T-cell (primary cell): ENCODE measurements at regions not wholly inside any gene's neighbourhood (a gene's known extent, or its start where the extent isn't known, plus 50 kb on each side); places are given as distances from the start of the nearest gene placed in this dataset.
A peak's percentile ranks its signal among the peaks of the same experiment; 100 is the strongest.

Source experiments
- ATAC-seq, 4 experiments: fragments of 200-7000 bp in 3 of 4; fragments of 150-1000 bp in 1 of 4; cut with Tn5 transposase; replicated peaks in 1 of 4; 1 replicate in 3 of 4; 2 replicates in 1 of 4; pipeline ENCODE4 v1.10.0; 2021; ENCODE audit warnings: moderate library complexity in 3 of 4, mild to moderate bottlenecking in 2 of 4, moderate number of reproducible peaks in 1 of 4
- CTCF ChIA-PET, 2 donors: fragments of 300-600 bp; sonication (Branson Sonifier 250); formaldehyde crosslinking; loops; one replicate each; lab custom pipeline; 2022; ENCODE audit warnings: antibody characterized with exemption in 2 of 2; lab: Charles Lee
- POLR2A ChIA-PET, 2 donors: fragments of 300-600 bp; sonication (Branson Sonifier 250); formaldehyde crosslinking; loops; one replicate each; lab custom pipeline; 2022; ENCODE audit warnings: antibody characterized with exemption in 2 of 2; lab: Charles Lee
- DNase-seq, 35 experiments: peaks; one replicate each; pipeline versions ENCODE4 v3.0.0 to v3.0.0-alpha.2; 2013 to 2023
- H3K27ac ChIP-seq: one replicate; pipeline ENCODE4 v1.5.1; 2013; ENCODE audit warnings: low read length
- H3K27me3 ChIP-seq, 2 experiments: replicated peaks in 1 of 2; 1 replicate in 1 of 2; 2 replicates in 1 of 2; pipeline versions ENCODE4 v1.6.1 to v1.7.0; 2013; ENCODE audit warnings: low read length in 1 of 2, mixed read lengths in 1 of 2; ENCODE audit not compliant: control insufficient read depth in 2 of 2, insufficient read depth in 2 of 2; ENCODE audit errors: extremely low read depth in 1 of 2
- H3K36me3 ChIP-seq, 2 donors: 1 replicate in 1 of 2; 2 replicates in 1 of 2; pipeline versions ENCODE4 v1.6.1 to v1.7.0; 2013; ENCODE audit warnings: low read length in 1 of 2; ENCODE audit not compliant: control insufficient read depth in 2 of 2, insufficient read depth in 1 of 2; ENCODE audit errors: extremely low read depth in 1 of 2
- H3K4me1 ChIP-seq, 2 experiments: 1 replicate in 1 of 2; 2 replicates in 1 of 2; pipeline versions ENCODE4 v1.6.1 to v1.7.0; 2013; ENCODE audit warnings: low read length in 2 of 2, mixed read lengths in 1 of 2; ENCODE audit not compliant: insufficient read depth in 2 of 2, control insufficient read depth in 1 of 2; ENCODE audit errors: extremely low read depth in 1 of 2
- H3K4me3 ChIP-seq, 2 donors: 1 replicate in 1 of 2; 2 replicates in 1 of 2; pipeline versions ENCODE4 v1.5.1 to v1.7.0; 2013; ENCODE audit warnings: mild to moderate bottlenecking in 2 of 2, low read length in 1 of 2, moderate library complexity in 1 of 2; ENCODE audit not compliant: control insufficient read depth in 1 of 2; ENCODE audit errors: extremely low read depth in 1 of 2
- H3K9me3 ChIP-seq: 2 replicates; pipeline ENCODE4 v1.7.0; 2013
- H3K27ac Mint-ChIP-seq, 2 donors: one replicate each; pipeline ENCODE4 v1.8.0; 2020 to 2021; ENCODE audit warnings: mild to moderate bottlenecking in 2 of 2, mixed read lengths in 2 of 2
- H3K27me3 Mint-ChIP-seq, 2 donors: one replicate each; pipeline ENCODE4 v1.8.0; 2021 to 2022; ENCODE audit warnings: mixed read lengths in 2 of 2
- H3K36me3 Mint-ChIP-seq: one replicate; pipeline ENCODE4 v1.8.0; 2021; ENCODE audit warnings: mixed read lengths
- H3K4me1 Mint-ChIP-seq, 3 donors: one replicate each; pipeline ENCODE4 v1.8.0; 2020 to 2022; ENCODE audit warnings: mixed read lengths in 3 of 3, mild to moderate bottlenecking in 1 of 3
- H3K4me3 Mint-ChIP-seq, 3 donors: one replicate each; pipeline ENCODE4 v1.8.0; 2020 to 2022; ENCODE audit warnings: mild to moderate bottlenecking in 3 of 3, mixed read lengths in 3 of 3, moderate library complexity in 3 of 3
- H3K9me3 Mint-ChIP-seq, 3 donors: one replicate each; pipeline ENCODE4 v1.8.0; 2020 to 2022; ENCODE audit warnings: mixed read lengths in 3 of 3
- WGBS: methylation state at CpG from one replicate; pipeline ENCODE4 v1.1.5; 2013; ENCODE audit warnings: missing lambda C conversion rate; ENCODE audit not compliant: insufficient coverage; 5-methylcytosine and 5-hydroxymethylcytosine counted together

- 66% methylated on average over 5 of the region's 8 CpGs for WGBS
- H3K9me3 ChIP-seq: no peaks in the 10 kb centered on the region
- DNase-seq (no peak), ATAC-seq (no peak)
- H3K4me1 ChIP-seq: no peaks in the 10 kb centered on the region
- H3K27me3 ChIP-seq: peaks cover 2 to 8% of the 10 kb centered on the region in 2 experiments
- no peak overlapping the region for H3K27ac ChIP-seq
- H3K9me3 Mint-ChIP-seq: peaks cover 0 to 9% (median 0%) of the 10 kb centered on the region in 3 donors
- ChIA-PET POLR2A (no interaction called here), CTCF (no interaction called here)
- peaks cover 25 to 31% of the 10 kb centered on the region in 2 donors for H3K27me3 Mint-ChIP-seq
- no peak overlapping the region for H3K27ac Mint-ChIP-seq
- H3K4me3 ChIP-seq: no peak overlapping the region
- no peaks in the 10 kb centered on the region for H3K36me3 Mint-ChIP-seq
- peaks cover 0 to 5% (median 3%) of the 10 kb centered on the region in 3 donors for H3K4me1 Mint-ChIP-seq
- no peaks in the 10 kb centered on the region for H3K36me3 ChIP-seq
- H3K4me3 Mint-ChIP-seq: no peak overlapping the region
Observed at GRCh38 chr5:174799121-174799520, 74.7 kb downstream of the MSX2 start.

GRCh38 chr5:174798551-174798951, 74.2 kb downstream of the MSX2 start:
- H3K9me3 Mint-ChIP-seq: peaks cover 0 to 9% (median 0%) of the 10 kb centered on the region in 3 donors
- 39% methylated on average over 6 of the region's 7 CpGs for WGBS
- H3K27ac Mint-ChIP-seq: no peak overlapping the region
- H3K4me1 Mint-ChIP-seq: peaks cover 0 to 7% (median 5%) of the 10 kb centered on the region in 3 donors
- Histone ChIP-seq H3K4me3 (no peak overlapping the region), H3K4me1 (peaks cover 0 to 4% of the 10 kb centered on the region in 2 experiments), H3K36me3 (no peaks in the 10 kb centered on the region), H3K27ac (no peak overlapping the region), H3K9me3 (no peaks in the 10 kb centered on the region), H3K27me3 (peaks cover 2 to 12% of the 10 kb centered on the region in 2 experiments)
- POLR2A ChIA-PET: no interaction called here
- ATAC-seq (no peak), DNase-seq (no peak)
- CTCF ChIA-PET: no interaction called here
- H3K4me3 Mint-ChIP-seq: peak overlapping the region in 1 of 3 donors; percentile 13
- H3K27me3 Mint-ChIP-seq: peaks cover 29 to 35% of the 10 kb centered on the region in 2 donors
- no peaks in the 10 kb centered on the region for H3K36me3 Mint-ChIP-seq

GRCh38 chr5:174796711-174797192, 72.4 kb downstream of the MSX2 start:
- Mint-ChIP-seq H3K27ac (no peak overlapping the region), H3K27me3 (peaks cover 43 to 49% of the 10 kb centered on the region in 2 donors), H3K4me1 (peaks cover 0 to 7% (median 5%) of the 10 kb centered on the region in 3 donors), H3K36me3 (no peaks in the 10 kb centered on the region), H3K4me3 (no peak overlapping the region), H3K9me3 (peaks cover 0 to 9% (median 0%) of the 10 kb centered on the region in 3 donors)
- DNase-seq (no peak), ATAC-seq (no peak)
- Histone ChIP-seq H3K36me3 (no peaks in the 10 kb centered on the region), H3K27me3 (peaks cover 2 to 19% of the 10 kb centered on the region in 2 experiments), H3K9me3 (no peaks in the 10 kb centered on the region), H3K4me1 (peaks cover 0 to 4% of the 10 kb centered on the region in 2 experiments), H3K4me3 (no peak overlapping the region), H3K27ac (no peak overlapping the region)
- ChIA-PET CTCF (no interaction called here), POLR2A (no interaction called here)
- 79% methylated on average over 2 of the region's 7 CpGs for WGBS

GRCh38 chr5:174794931-174795672, 70.7 kb downstream of the MSX2 start:
- no peak overlapping the region for H3K27ac ChIP-seq
- no peaks in the 10 kb centered on the region for H3K36me3 ChIP-seq
- ATAC-seq (no peak), DNase-seq (no peak)
- Mint-ChIP-seq H3K27me3 (peaks cover 43 to 58% of the 10 kb centered on the region in 2 donors), H3K9me3 (no peaks in the 10 kb centered on the region), H3K4me3 (no peak overlapping the region), H3K27ac (no peak overlapping the region), H3K36me3 (no peaks in the 10 kb centered on the region), H3K4me1 (peaks cover 0 to 7% (median 5%) of the 10 kb centered on the region in 3 donors)
- POLR2A ChIA-PET: no interaction called here
- H3K4me1 ChIP-seq: peaks cover 0 to 4% of the 10 kb centered on the region in 2 experiments
- H3K4me3 ChIP-seq: no peak overlapping the region
- H3K9me3 ChIP-seq: no peaks in the 10 kb centered on the region
- 60% methylated on average over 2 of the region's 11 CpGs for WGBS
- peaks cover 2 to 24% of the 10 kb centered on the region in 2 experiments for H3K27me3 ChIP-seq
- CTCF ChIA-PET: interaction anchor here in 1 of 2 donors (4.0 kb wide), 1 partner anchor 376 kb away, joined by 21 read pairs; no protein-coding TSS in a partner anchor

- Histone ChIP-seq H3K27ac (no peak overlapping the region), H3K27me3 (peaks cover 2 to 26% of the 10 kb centered on the region in 2 experiments), H3K4me1 (peaks cover 0 to 4% of the 10 kb centered on the region in 2 experiments), H3K4me3 (no peak overlapping the region), H3K9me3 (no peaks in the 10 kb centered on the region), H3K36me3 (no peaks in the 10 kb centered on the region)
- H3K27ac Mint-ChIP-seq: no peak overlapping the region
- H3K27me3 Mint-ChIP-seq: peaks cover 43 to 57% of the 10 kb centered on the region in 2 donors
- H3K9me3 Mint-ChIP-seq: no peaks in the 10 kb centered on the region
- ATAC-seq: peak; percentile 35 to 53 (median 46)
- no peak overlapping the region for H3K4me3 Mint-ChIP-seq
- under 1% methylated on average over 26 of the region's 31 CpGs for WGBS
- no peaks in the 10 kb centered on the region for H3K36me3 Mint-ChIP-seq
- peak in 28 of 35 experiments; percentile 0 to 47 (median 14) for DNase-seq
- ChIA-PET POLR2A (no interaction called here), CTCF (interaction anchor here in 1 of 2 donors (4.0 kb wide), 1 partner anchor 374 kb away, joined by 21 read pairs; no protein-coding TSS in a partner anchor)
- H3K4me1 Mint-ChIP-seq: peaks cover 0 to 7% (median 5%) of the 10 kb centered on the region in 3 donors
Observed at GRCh38 chr5:174793684-174794328, 69.4 kb downstream of the MSX2 start.

- ChIA-PET POLR2A (no interaction called here), CTCF (interaction anchor here in 1 of 2 donors (0.6 to 4.0 kb wide), 2 partner anchors 42 to 374 kb away, joined by 4 to 21 read pairs; no protein-coding TSS in a partner anchor)
- no peak overlapping the region for H3K4me3 ChIP-seq
- H3K27me3 Mint-ChIP-seq: peaks cover 43 to 49% of the 10 kb centered on the region in 2 donors
- H3K4me3 Mint-ChIP-seq: no peak overlapping the region
- H3K4me1 Mint-ChIP-seq: peaks cover 0 to 4% (median 2%) of the 10 kb centered on the region in 3 donors
- no peaks in the 10 kb centered on the region for H3K9me3 ChIP-seq
- no peak overlapping the region for H3K27ac Mint-ChIP-seq
- ATAC-seq: no peak
- H3K36me3 Mint-ChIP-seq: no peaks in the 10 kb centered on the region
- no peaks in the 10 kb centered on the region for H3K9me3 Mint-ChIP-seq
- peaks cover 0 to 4% of the 10 kb centered on the region in 2 experiments for H3K4me1 ChIP-seq
- DNase-seq: no peak
- WGBS: 36% methylated on average over 2 of the region's 6 CpGs
- peaks cover 0 to 26% of the 10 kb centered on the region in 2 experiments for H3K27me3 ChIP-seq
- H3K27ac ChIP-seq: no peak overlapping the region
- H3K36me3 ChIP-seq: no peaks in the 10 kb centered on the region
Observed at GRCh38 chr5:174793076-174793475, 68.7 kb downstream of the MSX2 start.
